UCSD-AML1 (cell line): ENCODE measurements at regions not wholly inside any gene's neighbourhood (a gene's known extent, or its start where the extent isn't known, plus 50 kb on each side); places are given as distances from the start of the nearest gene placed in this dataset.

Experiments used
- DNase-seq: peaks from one replicate; lab custom pipeline; 2025; ENCODE audit not compliant: unreplicated experiment; lab: John Stamatoyannopoulos, UW

DNA sequence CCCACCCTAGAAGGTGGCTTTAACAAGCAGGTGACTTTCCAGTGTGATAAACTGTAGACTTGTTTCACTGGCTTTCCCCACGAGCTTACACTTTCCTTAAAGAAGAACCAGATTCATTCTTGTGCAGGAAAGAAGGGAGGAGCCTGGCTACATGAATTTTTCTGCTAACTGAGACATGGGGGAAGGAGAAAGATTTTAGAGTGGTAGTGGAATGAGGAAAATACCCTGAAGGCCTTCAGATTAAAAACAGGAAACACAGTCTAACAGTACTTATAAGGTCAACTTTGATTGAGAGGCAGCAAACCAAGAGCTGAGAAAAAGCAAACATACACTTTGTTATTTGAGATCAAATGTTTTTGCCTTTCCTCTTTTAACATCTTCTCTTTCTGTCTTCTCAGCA, 640.9 kb upstream of the PLXNA2 start:
- DNase-seq: no peak

DNA sequence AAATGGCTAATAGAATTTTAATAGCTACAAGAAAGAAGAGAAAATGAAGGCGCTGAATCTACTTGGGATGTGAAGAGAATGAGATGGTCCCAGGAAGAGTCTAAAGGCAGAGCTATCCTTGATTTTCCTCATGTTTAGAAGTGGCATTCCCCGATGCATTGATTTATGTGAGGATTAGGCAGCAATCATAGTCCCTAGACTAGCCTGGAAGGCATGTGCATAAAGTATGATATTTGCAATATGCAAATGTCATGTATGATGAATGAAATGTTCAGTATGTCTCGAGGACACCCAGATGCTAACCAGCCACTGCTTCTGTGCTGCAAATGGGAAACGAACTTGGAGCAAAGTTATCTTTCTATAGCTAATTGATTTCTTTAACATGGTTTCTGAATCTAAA, 641.5 kb upstream of the PLXNA2 start:
- DNase-seq: no peak

DNA sequence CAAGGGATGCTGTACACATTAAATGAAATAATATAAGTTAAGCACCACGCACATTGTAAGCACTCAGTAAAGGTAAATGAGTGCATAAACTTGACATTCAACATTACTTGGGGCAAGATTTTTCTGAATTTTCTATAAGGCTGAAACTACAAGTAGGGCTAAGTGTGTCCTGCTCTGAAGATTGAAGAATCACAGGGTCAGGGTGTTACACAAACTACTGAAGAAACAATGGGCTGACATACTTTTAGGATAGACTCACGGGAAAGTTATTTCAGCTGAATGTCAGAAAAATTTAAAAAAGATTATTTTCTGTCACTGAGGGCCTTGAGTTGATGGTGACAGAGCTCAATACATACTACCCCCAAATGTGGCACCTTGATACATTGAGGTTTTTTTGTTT, 644.2 kb upstream of the PLXNA2 start:
- no peak for DNase-seq

DNA sequence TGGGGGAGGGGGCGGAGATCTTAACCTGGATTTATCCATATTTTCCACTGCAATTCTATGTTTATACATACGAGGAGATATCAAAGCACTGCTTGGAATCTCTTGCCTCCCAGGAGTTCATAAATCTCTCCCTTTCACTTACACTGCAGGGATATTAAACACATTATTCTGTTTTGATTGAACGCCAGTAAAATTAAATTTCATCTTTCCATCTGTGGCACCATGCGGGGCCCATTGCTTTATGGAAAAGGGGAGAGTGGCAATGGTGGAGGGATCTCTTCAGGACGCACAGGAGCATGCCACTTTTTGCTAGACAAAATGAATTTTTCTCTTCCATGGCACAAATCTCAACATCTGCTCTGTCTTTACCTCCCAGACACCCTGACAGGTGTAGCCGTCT, 648.0 kb upstream of the PLXNA2 start:
- no peak for DNase-seq

DNA sequence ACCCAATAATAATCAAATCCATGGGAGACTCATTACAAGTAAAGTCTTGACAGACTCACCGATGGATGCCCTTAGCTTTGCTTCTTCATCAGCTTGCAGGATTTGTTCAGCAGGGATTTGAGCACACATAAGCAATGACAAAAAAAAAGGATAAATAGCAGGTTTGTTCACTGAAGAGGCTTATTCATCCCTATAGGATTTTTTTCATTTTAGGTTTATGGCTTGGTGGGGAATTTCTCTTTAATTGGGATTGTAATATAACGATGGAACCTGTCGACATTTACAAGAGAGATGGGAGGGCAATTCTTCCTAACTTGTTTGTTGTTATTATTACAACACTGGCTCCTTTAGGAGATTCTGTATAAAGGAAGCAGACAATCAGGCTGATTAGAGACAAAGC, 649.1 kb upstream of the PLXNA2 start:
- DNase-seq: no peak

DNA sequence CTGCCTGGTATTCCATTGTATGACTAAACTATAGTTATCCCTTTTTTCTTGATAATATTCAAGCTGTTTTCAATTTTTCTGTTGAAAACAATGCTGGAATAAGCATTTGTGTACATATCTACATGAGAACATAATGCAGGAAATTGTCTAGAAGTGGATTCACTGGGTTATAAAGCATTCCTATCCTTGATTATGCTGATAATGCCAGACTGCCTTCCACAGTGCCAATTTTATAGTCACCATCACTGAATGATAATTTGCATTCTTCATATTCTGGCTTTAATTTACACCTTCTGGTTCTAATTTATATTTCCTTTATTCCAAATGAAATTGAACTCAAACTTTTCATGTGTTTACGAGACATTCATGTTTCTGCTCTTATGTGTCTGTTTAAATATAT, 651.0 kb upstream of the PLXNA2 start:
- DNase-seq: no peak

DNA sequence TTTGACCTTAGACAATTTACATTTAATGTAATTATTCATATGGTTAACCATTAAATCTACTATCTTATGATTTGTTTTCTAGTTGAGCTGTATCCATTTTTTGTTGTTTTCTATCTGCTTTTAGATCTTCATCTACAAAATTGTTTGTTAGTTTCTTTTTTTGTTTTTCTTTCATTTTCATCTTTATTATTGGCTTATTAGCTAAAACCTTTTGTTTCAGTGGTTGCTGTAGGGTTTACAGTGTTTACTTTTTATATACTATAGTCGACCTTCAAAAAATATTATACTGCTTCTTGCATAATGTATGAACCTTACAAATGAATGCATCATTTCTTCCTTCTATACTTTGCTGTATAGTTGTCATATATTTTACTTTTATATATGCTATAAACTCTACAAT, 651.6 kb upstream of the PLXNA2 start:
- DNase-seq: no peak

DNA sequence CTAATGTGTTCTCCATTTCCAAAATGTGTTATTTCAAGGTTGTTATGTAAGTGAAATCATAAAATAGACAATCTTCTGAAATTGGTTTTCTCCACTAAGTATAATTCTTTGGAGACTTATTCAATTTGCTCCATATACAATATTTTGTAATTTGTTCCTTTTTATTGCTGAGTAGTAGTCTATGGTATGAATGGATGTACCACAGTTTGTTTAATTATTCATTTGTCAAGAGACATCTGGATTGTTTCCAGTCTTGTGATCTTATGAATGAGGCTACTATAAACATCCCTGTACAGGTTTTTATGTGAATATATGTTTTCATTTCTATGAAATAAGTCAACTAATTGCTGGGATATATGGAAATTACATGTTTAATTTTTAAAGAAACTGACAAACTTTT, 652.6 kb upstream of the PLXNA2 start:
- no peak for DNase-seq

DNA sequence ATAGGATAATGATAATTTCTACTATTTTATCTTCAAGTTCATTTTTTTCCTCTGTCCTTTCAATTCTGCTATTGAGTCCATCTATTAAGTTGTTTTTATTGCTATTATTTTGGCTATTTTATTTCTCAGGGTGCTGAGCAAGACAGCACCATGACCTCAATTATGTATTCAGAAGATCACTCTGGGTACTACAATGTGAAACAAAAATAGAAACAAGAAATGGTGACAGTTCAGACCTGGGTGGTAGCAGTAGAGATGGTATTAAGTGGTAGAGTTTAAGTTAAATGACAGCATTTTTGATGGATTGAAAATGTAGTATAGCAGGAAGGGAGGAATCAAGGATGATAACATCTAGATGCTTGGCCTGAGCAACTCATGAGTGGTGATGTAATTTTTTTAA, 655.3 kb upstream of the PLXNA2 start:
- DNase-seq: no peak

DNA sequence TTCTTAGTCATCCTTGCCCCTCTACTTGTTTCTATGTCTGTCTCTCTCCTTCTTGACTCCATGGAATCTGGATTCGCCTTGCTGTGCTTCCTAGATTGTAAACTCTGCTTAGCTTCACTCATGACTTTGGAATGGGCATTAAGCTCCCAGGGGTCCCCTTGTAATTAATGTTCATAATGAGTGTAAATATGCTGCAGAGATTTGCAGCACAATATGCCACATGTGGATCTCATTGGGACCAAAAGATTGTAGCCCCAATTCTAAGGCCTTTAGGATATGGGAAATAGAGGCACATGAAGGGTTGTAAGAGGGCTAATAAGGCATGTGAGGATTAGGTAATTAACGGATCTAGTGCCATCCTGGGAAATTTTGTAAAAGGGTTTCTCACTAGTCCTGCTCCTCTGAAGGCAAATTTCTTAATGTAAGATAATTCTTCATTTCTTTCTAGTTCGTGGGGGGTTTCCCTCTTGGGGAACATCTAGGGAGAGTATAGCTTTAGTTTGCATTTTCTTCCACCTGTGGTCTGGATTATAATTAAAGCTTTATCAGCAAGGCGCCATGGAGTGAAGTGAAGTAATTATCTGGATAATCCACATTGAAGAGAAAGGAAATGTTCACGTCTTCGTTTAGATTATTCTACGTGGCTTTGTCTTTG, 659.2 kb upstream of the PLXNA2 start:
- no peak for DNase-seq

DNA sequence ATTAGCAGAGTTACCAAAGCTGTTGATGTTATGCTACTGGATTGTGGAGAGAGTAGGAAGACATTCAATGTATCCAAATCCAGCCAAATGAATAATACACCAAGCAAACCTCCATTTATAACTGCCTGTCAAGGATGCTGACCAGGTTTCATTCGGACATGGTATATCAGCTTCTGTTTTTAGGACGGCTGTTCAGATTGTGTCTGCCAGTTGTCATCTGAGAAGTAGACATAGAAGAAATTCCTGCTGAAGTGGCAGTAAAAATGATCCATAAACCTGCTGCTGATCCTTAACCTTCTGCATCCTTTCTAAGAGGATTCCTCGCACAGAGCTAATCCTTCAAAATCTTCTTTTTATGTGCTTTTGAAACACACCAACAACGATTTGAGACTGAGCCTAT, 663.6 kb upstream of the PLXNA2 start:
- no peak for DNase-seq

DNA sequence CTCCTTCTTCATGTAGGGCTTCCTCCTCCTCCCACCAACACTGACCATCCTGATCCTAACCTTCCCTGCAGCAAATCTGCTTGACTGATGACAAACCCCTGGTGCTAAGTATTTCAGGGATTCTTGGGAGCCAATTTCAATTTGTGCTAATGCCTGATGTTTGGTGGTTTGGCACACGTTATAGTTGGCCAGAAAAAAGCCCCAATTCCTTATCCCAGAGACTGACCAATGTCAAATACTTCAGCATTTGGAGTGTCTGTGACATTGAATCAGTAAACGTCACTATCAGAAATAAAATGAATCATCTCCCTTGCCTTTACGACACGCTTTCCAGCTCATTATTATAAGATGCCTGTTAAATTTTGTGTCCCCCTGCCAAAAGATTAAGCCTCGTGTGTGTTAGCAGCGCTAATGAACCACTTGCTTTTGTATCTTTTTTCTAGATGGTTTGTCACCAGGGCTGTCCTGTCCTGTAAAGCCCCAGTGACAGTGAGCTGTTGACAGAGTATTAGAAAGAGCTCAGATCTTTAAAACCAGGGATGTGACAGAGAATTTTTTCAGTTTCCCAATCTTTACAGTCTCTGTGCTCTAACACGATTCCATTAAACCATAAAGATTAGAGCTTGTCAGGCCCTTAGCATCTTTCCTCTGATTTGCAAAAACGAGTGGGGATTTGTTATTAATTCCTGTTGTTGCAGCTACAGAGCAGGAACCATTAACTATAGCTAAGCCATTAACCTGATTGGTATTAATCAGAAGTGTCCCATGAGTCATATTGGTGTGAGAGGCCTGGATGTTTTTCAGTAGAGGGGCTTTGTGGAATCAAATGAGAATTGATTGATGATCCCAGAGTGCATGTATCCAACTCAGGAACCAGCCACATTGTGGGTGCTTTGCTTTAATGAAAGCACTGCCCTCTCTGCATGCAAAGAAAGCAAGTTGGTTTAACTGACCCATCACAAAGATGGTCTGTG, 665.1 kb upstream of the PLXNA2 start:
- no peak for DNase-seq

DNA sequence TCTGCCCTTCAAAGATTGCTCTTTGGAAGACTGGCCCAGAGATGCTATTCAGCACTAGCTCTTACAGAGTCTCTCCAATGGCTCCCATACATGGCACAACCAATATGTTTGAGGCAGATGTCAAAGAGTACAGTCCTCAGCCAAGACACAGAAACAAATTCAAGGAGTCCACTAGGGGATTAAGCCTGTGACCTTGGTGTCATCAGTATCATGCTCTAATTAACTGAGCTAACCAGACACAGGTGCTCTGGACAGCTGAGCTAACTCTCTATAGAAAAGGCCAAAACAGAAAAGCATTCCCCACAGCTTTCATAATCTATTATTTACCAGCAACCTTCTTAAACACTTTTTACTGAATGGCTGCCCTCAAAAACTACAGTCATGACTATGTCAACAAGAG, 666.0 kb upstream of the PLXNA2 start:
- DNase-seq: no peak

DNA sequence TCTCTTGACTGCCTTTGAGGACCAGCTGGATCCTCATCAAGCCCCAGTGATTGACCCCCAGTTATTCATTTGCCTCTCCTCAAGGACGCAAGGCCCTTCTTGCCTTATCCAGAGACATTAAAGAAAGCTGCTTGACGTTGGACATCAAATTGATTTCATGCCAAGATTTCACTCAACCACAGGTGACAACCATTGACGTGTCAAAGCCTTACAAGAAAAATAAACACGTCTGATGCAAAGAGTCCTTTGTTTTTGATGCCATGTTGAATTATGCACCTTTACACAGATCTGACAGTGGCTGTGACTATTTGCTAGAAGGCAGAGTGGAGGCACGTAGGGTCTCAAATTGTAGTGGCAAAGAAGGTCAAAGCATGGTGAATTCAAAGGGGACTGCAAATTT, 666.2 kb upstream of the CAMK1G start:
- no peak for DNase-seq

DNA sequence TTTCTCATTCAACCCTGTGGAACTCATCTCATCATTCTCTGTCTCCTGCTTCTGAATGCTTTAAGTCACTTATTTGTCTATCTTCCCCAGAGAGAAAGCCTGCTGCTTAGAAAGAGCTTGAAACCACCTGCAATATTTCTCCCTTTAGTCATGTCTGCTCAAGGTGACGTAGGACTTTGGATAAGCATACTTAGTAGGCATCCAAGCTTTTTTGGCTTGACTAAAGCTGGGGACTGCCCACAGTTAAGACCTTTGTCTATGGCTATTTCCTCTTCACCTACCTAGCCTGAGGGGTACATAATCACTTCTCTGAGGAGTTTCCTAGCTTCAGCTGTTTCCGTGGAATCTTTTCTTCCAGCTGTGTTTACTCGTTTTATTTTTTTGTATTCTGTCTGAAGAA, 665.8 kb upstream of the CAMK1G start:
- no peak for DNase-seq

DNA sequence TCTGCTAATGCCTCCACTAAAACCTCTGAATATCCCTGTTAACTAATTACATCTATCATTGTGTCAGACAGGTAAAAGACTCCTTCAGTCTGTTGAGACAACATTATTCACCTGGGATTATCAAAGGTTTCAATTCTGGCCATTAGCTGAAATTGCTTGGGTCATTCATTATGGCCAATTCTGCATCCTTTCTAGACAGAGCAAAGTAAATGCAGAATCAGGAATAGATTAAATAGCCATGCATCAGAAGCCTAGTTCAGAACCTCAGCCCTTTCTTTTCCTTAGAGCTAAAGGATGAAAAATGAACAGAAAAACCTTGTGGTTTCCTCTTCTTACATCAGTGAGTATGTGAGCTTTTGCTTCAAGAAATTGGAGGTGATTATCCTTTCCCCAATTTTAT, 665.4 kb upstream of the CAMK1G start:
- DNase-seq: no peak

DNA sequence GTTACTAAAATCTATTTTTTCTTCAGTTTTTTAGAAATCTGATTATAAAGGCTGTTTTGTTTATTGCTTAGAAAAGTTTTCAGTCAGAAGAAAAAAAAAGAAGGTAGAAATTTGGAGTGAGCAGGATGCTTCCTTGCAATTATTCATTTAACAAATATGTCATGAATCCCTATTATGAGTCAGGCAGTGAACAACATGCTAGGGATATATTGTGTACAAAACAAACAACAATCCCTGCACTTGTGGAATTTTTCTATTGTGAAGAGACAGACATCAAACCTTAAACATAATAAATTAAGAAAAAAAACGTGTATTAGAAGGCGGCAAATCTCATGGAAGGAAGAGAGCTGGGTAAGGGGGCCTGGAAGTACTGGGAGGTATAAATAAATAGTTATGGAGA, 664.1 kb upstream of the CAMK1G start:
- DNase-seq: no peak

DNA sequence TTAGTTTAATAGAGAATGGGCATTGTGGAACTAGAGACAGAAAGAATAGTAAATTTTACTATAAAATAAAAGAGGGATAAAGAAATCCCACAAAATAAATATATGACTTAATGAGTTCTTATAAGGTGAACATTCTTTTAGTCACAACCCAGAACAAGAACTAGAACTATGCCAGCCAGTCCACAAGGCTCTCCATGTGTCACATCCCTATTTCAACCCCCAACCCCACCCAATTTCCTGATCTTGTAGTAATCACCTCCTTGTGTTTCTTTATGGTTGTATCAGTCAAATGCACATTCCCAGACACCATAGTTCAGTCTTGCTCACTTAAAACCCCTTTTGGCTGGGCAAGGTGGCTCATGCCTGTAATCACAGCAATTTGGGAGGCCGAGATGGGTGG, 662.3 kb upstream of the CAMK1G start:
- no peak for DNase-seq

DNA sequence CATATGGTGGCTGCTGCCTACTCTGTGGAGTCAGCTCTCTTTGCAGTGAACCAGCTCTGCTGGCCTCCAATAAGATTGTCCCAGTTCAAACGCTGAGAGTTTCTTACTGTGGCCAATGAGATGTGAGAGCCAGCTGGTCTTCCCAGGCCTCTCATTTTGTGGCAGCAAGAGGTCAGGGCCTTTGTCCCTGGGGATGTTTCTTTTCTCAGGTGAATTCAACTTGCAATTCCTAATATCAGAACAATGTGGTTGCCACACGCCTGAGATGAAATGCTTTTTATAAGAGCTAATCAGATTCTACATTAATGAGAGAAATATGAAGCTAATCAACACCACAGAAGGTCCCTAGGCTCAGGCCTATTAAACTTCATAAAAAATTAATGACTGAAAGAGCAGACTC, 660.1 kb upstream of the CAMK1G start:
- DNase-seq: no peak

DNA sequence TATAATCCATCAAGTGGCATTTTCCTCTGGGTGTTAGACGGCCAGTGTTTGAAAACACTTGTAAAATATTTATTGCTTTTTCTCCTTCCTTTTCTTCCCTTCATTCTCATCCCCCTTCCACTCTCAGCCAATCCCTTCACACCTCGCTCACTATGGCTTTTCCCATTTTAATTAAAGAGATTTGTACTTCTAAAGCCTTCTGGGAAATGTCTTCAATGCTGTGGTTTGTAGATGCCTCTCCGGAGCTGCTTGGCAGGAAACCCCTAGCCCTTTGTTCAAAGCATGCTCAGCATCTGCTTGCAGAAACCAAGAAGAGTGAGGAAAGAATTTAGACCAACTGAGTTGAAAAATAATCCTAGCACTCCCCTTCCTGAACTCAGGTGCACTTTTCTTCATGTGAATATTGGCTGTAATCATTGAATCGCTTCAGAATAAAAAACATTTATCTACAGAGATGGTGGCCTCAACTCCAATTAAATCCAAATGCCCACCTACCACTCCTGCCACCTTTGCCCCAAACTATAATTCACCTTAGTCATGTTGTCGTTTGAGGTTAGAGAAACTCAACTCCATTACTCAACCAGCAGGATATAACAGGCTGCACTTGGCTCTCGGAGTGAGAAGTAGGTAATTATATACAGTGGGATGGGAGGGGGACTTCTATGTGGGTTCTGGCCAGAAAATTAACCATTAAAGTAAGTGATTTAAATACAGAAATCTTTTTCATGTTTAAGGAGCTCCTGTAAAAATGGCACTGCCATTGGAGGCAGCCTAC, 659.4 kb upstream of the CAMK1G start:
- DNase-seq: no peak

DNA sequence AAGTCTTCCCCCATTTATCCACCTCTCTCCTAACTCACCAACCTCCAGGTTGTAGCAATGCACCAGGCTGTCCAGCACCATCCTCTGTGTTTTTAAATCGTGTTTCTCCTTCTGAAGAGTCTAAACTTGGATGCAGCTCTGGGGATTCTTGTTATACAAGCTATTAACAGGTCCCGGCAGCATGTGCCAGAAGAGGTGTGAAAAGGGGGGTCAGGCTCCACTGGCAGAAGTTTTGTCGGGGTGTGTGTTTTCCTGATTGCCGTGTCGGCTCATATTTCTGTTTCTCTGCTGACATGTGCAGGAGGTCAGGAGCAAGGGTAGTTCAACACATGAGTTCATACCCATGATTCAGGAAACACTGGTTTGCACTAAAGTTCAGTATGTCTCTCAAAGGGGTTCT, 658.6 kb upstream of the CAMK1G start:
- no peak for DNase-seq
